ENCODE measurements at regions not wholly inside any gene's neighbourhood (a gene's known extent, or its start where the extent isn't known, plus 50 kb on each side); places are given as distances from the start of the nearest gene placed in this dataset.

GRCh38 chr5:68725905-68726683 lies 367.7 kb upstream of the SLC30A5 start:
- DNase-seq = no peak

- DNase-seq = no peak
Measured at GRCh38 chr5:68727931-68728330, 365.9 kb upstream of the SLC30A5 start.

GRCh38 chr5:68729678-68730077 lies 364.1 kb upstream of the SLC30A5 start:
- no peak for DNase-seq

- DNase-seq = peak; percentile 24 to 88
Measured at GRCh38 chr5:68730220-68730978, 363.4 kb upstream of the SLC30A5 start.

- DNase-seq = no peak
Measured at GRCh38 chr5:68730979-68731654, 362.7 kb upstream of the SLC30A5 start.

- DNase-seq = no peak
Measured at GRCh38 chr5:68732251-68732650, 361.6 kb upstream of the SLC30A5 start.

- no peak for DNase-seq
Measured at GRCh38 chr5:68734781-68735180, 359.0 kb upstream of the SLC30A5 start.

GRCh38 chr5:68738236-68738635 lies 355.6 kb upstream of the SLC30A5 start:
- no peak for DNase-seq

GRCh38 chr5:68738841-68739240 lies 355.0 kb upstream of the SLC30A5 start:
- no peak for DNase-seq

- no peak for DNase-seq
Measured at GRCh38 chr5:68739752-68740151, 354.1 kb upstream of the SLC30A5 start.

- DNase-seq = no peak
Measured at GRCh38 chr5:68740226-68740910, 353.4 kb upstream of the SLC30A5 start.

- no peak for DNase-seq
Measured at GRCh38 chr5:68744206-68744605, 349.6 kb upstream of the SLC30A5 start.

GRCh38 chr5:68745448-68745847 lies 348.4 kb upstream of the SLC30A5 start:
- DNase-seq = no peak

GRCh38 chr5:68746220-68746619 lies 347.6 kb upstream of the SLC30A5 start:
- no peak for DNase-seq

GRCh38 chr5:68746643-68747420 lies 347.0 kb upstream of the SLC30A5 start:
- no peak for DNase-seq

- DNase-seq = no peak
Measured at GRCh38 chr5:68747521-68747920, 346.3 kb upstream of the SLC30A5 start.

- no peak for DNase-seq
Measured at GRCh38 chr5:68748101-68748500, 345.7 kb upstream of the SLC30A5 start.

- DNase-seq = no peak
Measured at GRCh38 chr5:68749077-68749476, 344.7 kb upstream of the SLC30A5 start.

GRCh38 chr5:68749631-68750030 lies 344.2 kb upstream of the SLC30A5 start:
- no peak for DNase-seq

GRCh38 chr5:68751661-68752060 lies 342.2 kb upstream of the SLC30A5 start:
- DNase-seq = no peak

- no peak for DNase-seq
Measured at GRCh38 chr5:68754536-68754935, 339.3 kb upstream of the SLC30A5 start.

GRCh38 chr5:68755293-68755692 lies 338.5 kb upstream of the SLC30A5 start:
- no peak for DNase-seq

All from cerebellar nuclear complex (tissue), 1 donor.